SKM-1 treated with dmso at 0.1 percent for 144 hours (cell line): ENCODE measurements at regions not wholly inside any gene's neighbourhood (a gene's known extent, or its start where the extent isn't known, plus 50 kb on each side); places are given as distances from the start of the nearest gene placed in this dataset.
"Not testable (repeated sequence)": the region's sequence is repeated elsewhere in the genome, so short reads cannot be mapped to it uniquely, and the experiment has no call there.

Source experiments
- DNase-seq: peaks from one replicate; lab custom pipeline; 2025; ENCODE audit not compliant: unreplicated experiment; lab: John Stamatoyannopoulos, UW

DNA sequence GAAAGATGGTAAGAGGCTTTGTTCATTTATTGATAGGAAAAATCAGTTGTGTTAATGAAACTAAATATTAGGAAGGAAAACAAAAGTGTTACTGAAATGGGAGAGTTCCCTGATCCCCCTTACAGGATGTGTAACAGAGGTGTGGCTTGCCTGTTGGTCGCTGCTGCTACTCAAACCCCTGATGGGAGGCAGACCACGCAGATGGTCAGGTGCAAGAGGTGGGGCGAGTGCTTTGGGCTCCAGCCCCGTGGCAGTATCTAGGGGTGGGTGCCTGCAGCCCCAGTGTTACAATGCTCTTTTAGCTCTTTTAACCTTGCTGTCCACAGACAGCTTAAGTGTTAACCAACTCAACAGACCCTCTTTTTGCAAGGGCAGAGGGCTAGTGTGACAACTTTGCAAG is 319.6 kb upstream of the DCN start:
- DNase-seq = no peak

DNA sequence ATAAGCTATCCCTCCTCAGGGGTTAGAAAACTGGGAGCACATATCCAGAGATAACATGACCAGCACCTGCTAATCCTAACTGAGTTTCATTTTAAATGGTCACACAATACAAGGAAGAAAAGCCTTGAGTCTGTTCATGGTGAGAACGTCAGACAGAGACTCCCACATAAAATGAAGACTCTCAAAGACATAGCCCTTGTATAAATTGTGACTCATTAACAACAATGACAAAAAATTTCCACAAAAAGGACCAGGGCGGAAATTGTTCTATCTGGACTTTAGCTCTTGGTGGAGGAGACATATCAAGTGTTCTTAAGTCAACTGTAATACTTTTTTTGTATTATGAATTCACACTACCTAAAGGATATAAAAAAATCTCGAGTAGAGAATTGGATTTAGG is 313.7 kb upstream of the DCN start:
- no peak for DNase-seq

DNA sequence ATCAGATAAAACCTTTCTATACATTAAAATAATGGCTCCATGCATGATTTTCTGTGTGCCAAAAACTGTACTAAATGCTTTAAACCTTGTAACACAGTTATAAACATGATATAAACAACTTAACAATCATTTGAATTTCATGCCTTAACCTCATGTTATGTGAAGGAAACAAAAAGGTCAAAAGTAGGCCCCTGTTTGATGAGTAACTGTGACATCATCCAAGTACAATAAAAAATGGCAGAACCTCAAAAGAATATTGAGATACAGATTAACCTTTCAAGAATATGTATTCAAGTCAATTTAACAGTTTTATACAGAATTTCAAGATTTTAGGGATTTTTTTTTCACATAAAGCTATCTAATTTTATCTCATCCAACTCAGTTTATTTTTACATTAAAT is 310.7 kb upstream of the DCN start:
- DNase-seq = no peak

DNA sequence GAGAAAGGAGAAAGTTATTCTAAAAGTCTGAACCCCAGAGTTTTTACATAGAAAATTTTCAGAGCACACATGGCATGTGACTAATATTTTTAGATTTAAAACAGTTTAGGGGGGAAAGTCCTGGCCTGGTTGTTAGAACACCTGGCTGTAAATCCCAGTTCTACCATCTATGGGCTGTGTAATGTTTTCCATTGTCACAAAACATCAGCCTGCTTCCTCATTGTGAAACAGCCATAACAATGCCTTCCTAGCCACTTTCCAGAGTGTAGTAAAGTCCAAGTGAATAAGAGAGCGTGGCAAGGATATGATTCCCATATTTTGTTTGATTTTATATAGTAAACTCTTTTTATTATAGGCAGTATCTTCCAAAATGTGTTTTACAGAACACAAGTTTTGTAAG is 310.0 kb upstream of the DCN start:
- DNase-seq = no peak

DNA sequence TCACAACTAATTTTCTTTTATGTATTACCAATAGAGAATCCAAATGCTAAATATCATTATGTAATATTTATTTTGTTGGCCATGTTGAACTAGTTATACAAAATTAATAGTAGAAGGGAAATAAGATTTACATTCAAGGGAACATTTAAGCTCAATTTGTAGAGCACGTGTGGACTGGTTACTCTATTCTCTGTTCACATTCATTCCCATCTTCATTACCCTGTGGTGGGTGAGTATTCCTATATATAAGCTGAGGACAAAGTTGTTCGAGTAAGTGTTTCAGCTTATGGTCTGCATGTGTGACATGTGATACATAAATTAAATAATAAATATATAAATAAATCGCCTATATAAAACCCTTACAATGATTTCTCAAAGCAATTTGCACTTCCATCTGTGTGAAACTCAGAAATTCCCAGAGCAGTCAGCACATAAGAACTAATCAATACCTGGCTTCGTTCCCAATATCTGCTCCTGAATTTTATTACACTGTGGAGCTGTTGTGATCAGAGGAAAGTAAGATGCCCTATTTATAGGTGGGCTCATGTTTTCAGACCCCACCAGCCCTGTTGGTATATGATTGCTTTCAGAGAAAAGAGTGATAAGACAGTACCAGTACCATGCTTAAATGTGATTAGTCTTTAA is 308.2 kb upstream of the DCN start:
- no peak for DNase-seq

DNA sequence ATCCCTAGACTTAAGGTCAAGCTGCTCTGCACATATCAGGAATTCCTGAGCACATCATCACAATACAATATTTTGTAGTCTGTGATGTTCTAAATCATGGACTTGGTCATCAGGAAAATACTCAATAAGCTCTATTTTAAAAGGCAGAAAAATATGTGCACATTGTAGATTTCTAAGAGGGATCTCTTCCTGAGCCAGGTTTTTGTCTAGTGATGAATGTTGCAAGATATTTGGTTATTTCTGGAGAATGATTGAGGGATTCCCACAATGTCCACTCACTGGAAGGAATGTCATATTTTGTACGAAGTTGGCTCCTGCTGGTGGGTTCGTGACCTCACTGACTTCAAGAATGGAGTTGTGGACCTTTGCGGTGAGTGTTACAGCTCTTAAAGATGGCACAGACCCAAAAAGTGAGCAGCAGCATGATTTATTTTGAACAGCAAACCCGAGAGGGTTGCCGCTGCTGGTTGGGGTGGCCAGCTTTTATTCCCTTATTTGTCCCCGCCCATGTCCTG is 300.9 kb upstream of the DCN start:
- DNase-seq = no peak

DNA sequence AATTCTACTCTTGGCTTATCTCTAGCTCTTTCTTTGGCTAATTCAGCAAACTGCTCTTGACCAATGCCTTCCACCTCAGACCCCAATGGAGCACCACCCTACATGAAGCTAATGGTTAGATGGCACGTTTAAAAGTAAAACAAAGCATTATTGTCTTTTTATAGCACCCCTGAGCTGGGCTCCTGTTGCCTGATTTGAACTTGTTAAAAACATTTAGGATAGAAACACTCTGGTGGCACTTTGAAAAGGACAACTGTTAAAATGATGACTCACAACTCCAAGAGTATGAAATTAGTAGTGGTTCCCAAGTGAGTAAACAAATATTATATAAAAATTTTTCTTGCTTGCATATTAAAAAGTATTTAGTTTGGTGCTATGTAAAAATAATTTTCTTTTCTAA is 299.6 kb upstream of the DCN start:
- no peak for DNase-seq

DNA sequence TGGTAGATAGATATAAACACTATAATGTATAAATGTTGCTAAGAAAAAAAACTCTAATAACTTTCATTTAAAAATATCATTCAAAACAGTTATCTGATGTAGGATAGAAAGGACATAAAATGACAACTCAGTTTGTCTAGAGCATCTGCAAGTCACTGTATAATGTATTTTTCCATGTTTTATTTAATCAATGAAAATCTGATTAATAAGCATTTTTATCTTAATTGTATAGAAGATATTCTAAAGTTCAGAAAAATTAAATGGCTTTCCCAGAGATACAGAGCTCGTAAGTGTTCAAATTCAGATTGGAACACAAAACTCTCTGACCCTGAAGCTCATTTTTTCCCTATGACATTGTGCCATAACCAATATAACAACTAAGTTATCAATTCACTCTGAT is 295.9 kb upstream of the DCN start:
- DNase-seq = no peak

DNA sequence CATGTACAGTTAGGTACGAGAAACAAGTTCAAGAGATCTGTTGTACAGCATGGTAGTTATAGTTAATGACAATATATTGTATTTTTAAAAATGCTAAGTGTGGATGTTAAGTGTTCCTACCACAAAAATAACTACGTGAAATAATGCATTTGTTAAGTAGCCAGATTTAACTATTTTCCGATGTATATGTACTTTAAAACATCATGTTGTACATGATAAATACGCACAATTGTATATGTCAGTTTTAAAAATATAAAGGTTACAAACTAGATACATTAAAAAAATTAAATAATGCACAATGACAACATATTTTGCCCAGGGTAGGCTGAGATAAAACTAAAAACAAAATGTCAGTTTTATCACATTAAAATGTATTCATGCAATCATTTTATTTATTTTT is 285.1 kb upstream of the DCN start:
- DNase-seq = no peak

DNA sequence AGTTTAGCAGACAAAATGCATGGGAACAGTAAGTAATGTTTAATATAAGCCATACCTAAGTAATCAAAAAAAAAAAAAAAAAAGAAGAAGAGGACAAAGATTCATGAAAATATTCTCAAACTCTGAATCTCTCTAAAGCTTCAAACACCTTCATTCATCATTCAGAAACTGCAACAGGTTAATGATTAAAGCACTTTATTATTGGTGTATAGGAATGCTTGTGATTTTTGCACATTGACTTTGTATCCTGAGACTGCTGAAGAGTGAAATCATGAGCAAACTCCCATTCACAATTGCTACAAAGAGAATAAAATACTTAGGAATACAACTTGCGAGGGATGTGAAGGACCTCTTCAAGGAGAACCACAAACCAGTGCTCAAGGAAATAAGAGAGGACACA is 278.4 kb upstream of the DCN start:
- no peak for DNase-seq

DNA sequence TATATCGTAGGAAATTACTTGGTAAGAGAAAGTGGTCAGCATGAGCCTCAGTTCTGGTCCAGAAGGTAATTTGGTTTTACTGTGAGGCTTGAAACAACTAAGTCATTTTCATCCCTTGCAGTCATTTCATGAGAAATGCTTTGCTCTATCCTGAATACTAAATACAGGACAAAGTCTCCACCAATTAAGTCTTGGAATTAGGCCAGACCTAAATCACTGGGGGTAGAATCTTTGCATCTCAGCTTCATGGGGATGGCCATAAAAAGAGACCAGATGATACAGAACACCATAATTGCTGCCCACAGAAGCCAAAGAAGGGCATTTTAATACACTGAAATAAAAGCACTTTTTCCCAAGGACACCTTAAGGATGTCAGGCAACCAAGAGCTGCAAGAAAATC is 277.9 kb upstream of the DCN start:
- DNase-seq = no peak

DNA sequence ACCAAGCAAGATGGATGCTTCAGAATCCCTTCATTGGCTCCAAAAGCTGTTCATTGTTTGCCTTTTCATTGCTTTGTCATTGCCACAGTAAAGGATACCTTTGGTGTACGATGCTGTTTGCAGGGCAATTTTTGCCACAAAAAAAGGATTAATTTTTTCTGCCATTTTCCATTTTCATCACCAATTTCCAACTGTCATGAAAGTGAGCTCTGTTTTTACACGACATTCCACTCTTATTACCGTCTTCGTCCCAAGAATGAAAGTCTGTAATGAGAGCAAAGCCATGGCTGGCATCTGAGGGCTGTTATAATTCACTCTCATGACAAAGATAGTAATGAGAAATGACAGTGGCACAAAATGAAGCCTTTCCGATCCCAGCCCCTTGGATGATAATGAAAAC is 272.7 kb upstream of the DCN start:
- no peak for DNase-seq

DNA sequence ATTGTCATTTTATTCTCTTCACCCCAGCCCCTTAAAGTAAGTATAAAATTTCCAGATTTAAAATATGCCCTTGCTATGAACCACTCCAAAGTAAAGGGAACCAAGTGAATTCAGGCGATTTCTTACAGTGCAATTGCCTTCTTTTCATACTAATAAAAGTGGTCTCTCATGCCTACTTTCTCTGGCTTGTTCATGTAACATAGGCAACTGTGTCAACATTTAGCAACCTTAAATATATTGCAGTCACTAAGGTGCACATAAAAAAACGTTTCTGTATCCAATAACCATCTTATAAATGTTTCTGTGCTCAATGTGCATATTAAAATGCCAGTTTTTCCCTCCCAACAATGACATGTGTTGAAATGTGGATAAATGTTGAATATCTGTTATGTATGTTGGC is 271.6 kb upstream of the DCN start:
- no peak for DNase-seq

DNA sequence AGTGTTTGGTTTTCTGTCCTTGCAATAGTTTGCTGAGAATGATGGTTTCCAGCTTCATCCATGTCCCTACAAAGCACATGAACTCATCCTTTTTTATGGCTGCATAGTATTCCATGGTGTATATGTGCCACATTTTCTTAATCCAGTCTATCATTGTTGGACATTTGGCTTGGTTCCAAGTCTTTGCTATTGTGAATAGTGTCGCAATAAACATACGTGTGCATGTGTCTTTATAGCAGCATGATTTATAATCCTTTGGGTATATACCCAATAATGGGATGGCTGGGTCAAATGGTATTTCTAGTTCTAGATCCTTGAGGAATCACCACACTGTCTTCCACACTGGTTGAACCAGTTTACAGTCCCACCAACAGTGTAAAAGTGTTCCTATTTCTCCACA is 269.8 kb upstream of the DCN start:
- not testable (repeated sequence) for DNase-seq

DNA sequence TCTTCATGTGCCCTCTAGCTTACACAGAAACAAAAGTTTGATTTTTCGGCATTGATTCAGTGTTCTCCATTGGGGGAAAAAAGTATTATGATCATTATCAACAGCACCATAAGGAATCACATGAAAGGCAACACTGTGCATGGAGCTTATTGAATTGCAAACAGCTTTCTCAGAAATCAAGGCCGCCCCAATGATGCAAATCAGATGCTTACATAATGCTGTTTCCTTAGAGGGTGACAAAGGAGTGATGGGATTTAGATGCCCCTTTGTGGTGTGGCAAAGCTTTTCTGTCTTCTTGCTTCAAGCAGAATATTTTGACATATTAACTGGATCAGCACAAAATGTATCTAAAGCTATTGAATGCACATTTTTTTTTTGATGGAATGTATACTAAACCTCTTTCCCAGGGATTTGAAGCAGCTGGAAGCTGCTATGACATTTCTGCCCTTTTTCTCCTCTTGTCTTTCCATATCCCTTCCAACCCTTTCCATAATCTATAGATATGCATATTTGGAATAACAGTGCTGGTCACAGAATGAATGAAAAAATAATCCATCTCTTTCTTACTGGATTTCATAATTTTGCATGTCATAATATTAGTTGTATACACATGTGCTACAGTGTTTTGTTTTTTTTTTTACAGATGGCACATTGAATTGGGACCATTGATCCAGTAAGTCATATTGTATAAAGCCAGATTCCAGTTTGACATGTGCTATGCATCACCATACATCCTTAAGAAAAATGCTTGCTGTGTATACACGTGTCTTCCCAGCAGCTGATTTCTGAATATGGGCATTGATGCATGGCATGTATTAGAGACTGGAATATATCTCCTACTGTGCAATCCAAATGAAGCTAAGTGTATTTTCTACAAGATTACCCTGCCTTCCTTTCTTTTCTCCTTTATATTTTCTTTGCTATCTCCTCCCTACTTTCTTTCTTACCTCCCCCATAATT is 259.7 kb upstream of the DCN start:
- no peak for DNase-seq

DNA sequence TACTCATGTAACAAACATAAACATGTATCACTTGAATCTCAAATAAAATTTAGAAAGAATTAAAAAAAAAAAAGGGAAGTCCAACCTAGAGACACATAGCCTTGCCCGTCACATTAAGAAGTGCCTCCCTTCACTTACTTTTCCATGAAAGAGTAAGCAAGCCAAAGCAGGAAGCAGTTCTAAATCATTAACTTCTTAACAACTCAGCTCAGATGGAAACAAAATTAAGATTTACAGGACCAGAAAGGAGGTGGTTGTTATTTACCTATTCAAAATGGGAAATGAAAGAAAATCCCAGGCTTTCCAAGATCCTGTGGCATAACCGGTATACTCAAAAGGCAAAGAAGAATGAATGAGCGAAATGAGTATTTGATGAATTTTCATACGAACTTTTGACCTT is 258.6 kb upstream of the DCN start:
- no peak for DNase-seq

DNA sequence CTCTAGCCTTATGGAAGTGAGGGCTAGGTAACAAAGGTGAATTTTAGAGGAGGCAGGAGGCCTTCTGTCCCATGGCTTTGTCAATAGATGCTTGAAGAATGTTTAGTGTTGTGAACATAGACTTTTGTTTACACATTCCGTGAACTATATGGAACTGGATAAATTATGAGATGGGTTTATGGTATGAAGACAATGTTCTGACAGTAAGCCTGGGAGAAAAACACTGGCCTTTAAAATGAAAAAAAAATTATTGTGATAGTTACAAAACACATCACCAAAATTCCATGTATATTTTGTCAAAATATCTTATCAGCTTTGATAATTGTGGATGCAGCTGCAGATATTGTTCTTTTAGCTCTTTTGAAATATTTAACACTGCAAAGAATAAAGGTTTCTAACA is 251.5 kb upstream of the DCN start:
- DNase-seq = no peak

DNA sequence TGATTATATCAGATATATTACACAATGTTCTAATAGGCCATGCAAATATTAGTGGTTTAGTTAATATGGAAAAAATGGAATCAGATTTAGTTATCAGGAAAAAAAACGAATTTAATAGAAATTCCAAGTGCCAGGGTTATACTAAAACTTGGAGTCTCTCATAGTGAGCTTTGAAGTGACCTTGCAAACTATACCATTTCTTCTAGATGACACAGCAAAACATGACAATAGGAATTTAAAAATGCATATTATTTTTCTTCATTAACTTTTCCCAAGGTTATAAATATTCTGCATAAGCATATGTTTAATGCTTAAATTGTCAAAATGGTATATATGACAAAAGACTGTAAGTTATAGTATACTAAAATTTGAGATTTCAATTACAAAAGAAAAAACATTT is 250.1 kb upstream of the DCN start:
- DNase-seq = no peak

DNA sequence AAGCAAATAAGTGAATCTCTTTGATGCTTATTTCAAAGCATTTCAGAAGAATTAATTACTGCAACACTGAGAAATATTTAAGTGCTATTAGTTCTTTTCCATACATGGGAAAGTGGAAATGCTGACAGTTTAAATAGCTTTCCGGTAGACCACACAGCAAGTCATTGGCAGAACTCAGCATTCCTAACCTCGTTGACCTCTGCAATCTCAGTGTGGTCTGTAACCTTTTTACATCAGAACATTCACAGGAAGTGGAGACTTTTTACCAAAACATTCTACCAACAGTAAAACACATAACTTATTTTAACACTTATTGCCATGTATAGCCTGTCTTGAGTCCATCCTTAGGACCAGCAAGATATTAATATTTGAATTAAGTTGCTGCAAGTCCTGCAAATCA is 249.5 kb upstream of the DCN start:
- no peak for DNase-seq

DNA sequence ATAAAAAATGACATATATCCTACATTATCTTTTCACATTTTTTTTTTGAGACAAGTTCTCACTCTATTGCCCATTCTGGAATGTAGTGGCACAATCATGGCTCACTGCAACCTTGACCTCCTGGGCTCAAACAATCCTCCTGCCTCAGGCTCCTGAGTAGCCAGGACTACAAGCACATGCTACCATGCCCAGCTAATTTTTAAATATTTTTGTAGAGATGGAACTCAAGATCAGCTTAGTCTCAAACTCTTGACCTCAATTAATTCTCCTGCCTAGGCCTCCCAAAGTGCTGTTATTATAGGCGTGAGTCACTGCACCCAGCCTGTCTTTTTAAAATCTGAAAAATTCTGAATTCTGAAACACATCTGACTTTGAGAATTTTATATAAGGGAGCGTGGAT is 241.9 kb upstream of the DCN start:
- DNase-seq = no peak

DNA sequence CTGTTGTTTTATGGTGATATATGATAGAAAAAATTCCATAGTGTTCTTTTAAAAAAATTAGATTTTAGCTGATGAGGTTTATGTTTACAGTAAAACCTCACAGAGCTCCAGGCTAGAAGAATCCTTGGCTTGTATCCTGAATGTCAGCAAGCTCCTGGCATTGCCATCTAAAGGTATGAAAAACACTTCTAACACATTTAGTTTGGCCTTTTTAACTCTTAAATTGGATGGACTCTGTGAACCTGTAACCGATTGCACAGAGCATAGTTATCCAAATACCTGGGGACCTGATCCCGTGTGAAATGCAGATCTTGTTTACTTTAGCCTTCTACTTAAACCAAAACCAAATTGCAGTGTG is 241.1 kb upstream of the DCN start:
- no peak for DNase-seq

DNA sequence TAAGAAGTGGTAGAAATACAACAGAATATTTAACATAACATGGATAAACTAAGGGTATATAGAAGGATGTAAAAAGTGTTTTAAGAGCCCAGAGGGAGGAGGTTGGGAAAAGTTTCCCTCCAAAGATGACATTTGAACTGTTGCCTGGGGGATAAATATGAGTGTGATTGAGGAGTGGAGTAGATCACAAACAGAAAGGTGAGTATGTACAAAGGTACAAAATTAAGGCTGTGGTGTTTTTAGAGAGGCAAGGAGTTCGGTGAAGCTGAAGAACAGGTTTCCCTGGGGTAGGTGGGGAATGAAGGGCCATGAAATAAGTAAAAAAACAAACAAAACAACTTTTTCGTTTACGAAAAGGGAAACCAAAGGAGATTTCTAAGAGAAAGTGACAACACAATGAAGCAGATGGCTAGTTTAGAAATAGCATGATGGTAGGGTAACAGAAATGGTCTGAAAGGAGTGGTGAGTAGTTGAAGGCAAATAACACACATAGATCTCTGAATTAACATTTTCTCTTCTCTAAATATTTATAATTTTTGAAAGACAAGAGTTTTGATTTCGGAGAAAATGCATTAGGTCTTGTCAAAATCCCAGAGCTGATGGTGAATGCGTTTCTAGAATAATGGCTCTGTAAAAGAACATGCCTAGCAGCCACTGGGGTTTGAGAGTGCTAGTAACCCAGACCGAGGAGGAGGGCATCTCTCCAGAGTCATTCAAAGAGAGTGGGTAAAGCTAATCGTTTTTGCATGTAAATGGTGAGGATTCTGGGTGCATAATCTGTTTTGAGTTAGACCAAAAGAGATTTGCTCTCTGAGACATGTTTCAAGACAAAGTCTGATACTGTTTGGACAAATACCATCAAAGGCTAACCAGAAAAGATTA is 240.4 kb upstream of the DCN start:
- DNase-seq = no peak
